Lung (tissue), 11 donors: ENCODE measurements at regions not wholly inside any gene's neighbourhood (a gene's known extent, or its start where the extent isn't known, plus 50 kb on each side); places are given as distances from the start of the nearest gene placed in this dataset.

ENCODE experiments used
- ATAC-seq: fragments of 200-7000 bp; cut with Tn5 transposase; one replicate; pipeline ENCODE4 v1.9.1; 2020; ENCODE audit warnings: moderate number of reproducible peaks; ENCODE audit not compliant: insufficient read depth, low FRiP score
- DNase-seq, 3 donors: peaks; one replicate each; pipeline ENCODE4 v3.0.0-alpha.2; 2013 to 2017
- H3K27ac ChIP-seq, 2 donors: one replicate each; pipeline ENCODE4 v1.5.1; 2013; ENCODE audit warnings: mild to moderate bottlenecking in 2 of 2, moderate library complexity in 2 of 2, control low read depth in 1 of 2, inconsistent platforms in 1 of 2, low read depth in 1 of 2, low read length in 1 of 2
- H3K27me3 ChIP-seq, 3 donors: one replicate each; pipeline ENCODE4 v1.5.1; 2013; ENCODE audit warnings: low read length in 2 of 3; ENCODE audit not compliant: control insufficient read depth in 3 of 3, insufficient read depth in 3 of 3
- H3K36me3 ChIP-seq, 4 donors: one replicate each; pipeline ENCODE4 v1.5.1; 2013; ENCODE audit warnings: low read length in 4 of 4, mild to moderate bottlenecking in 1 of 4, moderate library complexity in 1 of 4; ENCODE audit not compliant: control insufficient read depth in 4 of 4, insufficient read depth in 4 of 4
- H3K4me1 ChIP-seq, 5 donors: one replicate each; pipeline ENCODE4 v1.5.1; 2013; ENCODE audit warnings: low read length in 5 of 5, mild to moderate bottlenecking in 2 of 5, moderate library complexity in 1 of 5; ENCODE audit not compliant: control insufficient read depth in 5 of 5, insufficient read depth in 5 of 5
- H3K4me3 ChIP-seq: one replicate; pipeline ENCODE4 v1.5.1; 2013; ENCODE audit warnings: mild to moderate bottlenecking, control low read depth, moderate library complexity
- H3K9ac ChIP-seq, 2 donors: one replicate each; pipeline ENCODE4 v1.5.1; 2013; ENCODE audit warnings: low read length in 2 of 2, control low read depth in 1 of 2; ENCODE audit not compliant: insufficient read depth in 1 of 2
- H3K9me3 ChIP-seq, 4 donors: one replicate each; pipeline ENCODE4 v1.5.1; 2013; ENCODE audit warnings: low read length in 3 of 4, mild to moderate bottlenecking in 1 of 4, moderate library complexity in 1 of 4; ENCODE audit not compliant: control insufficient read depth in 4 of 4, insufficient read depth in 3 of 4
- WGBS, 2 donors: extraction: QIAGEN DNeasy Blood & Tissue Kit; methylation state at CpG; one replicate each; pipeline ENCODE4 v1.1.7; 2013; 5-methylcytosine and 5-hydroxymethylcytosine counted together
- TF ChIP-seq, protein P1 (sequence below): IDR thresholded peaks from 2 replicates; pipeline ENCODE4 v1.5.1; 2012; ENCODE audit warnings: mild to moderate bottlenecking; ENCODE audit errors: control extremely low read depth, extremely low read depth
- donor health status: control.
- donor health status: control.
- donor health status: Bipolar disorder and iron deficiency.
- donor health status: healthy.
- donor health status: DM: yes; HTN: yes; CAD: no.

DNA sequence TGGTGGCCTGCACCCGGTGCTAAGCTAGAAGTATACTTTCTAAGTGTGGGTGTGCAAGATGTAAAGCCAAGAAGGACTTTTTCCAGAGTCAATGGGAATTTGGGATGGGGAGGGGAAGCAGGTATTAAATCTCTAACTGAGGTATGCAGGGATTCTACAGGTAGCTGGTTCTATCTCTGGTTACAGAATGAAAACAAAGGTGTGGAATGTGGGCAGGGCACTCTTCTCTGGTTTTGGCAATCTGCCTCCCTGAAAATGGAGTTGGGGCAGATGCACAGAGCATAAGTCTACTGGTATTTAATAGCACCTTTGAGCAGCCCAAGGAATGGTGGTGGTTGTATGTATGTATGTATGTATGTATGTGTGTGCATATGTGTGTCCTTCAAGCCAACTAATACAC, 66.7 kb upstream of the PPP1R12A start:
- no peak overlapping the region for H3K4me3 ChIP-seq
- TF ChIP-seq, protein P1, sequence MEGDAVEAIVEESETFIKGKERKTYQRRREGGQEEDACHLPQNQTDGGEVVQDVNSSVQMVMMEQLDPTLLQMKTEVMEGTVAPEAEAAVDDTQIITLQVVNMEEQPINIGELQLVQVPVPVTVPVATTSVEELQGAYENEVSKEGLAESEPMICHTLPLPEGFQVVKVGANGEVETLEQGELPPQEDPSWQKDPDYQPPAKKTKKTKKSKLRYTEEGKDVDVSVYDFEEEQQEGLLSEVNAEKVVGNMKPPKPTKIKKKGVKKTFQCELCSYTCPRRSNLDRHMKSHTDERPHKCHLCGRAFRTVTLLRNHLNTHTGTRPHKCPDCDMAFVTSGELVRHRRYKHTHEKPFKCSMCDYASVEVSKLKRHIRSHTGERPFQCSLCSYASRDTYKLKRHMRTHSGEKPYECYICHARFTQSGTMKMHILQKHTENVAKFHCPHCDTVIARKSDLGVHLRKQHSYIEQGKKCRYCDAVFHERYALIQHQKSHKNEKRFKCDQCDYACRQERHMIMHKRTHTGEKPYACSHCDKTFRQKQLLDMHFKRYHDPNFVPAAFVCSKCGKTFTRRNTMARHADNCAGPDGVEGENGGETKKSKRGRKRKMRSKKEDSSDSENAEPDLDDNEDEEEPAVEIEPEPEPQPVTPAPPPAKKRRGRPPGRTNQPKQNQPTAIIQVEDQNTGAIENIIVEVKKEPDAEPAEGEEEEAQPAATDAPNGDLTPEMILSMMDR, result no peak
- ATAC-seq (no peak), DNase-seq (no peak)
- 73 to 90% methylated on average over 1 of the region's 1 CpG for WGBS, 2 donors
- no peaks in the 10 kb centered on the region for H3K36me3 ChIP-seq
- no peak overlapping the region for H3K27ac ChIP-seq
- no peak overlapping the region for H3K9ac ChIP-seq
- H3K27me3 ChIP-seq, result no peaks in the 10 kb centered on the region
- H3K4me1 ChIP-seq, result peaks cover 0 to 8% (median 1%) of the 10 kb centered on the region in 5 donors
- no peaks in the 10 kb centered on the region for H3K9me3 ChIP-seq

DNA sequence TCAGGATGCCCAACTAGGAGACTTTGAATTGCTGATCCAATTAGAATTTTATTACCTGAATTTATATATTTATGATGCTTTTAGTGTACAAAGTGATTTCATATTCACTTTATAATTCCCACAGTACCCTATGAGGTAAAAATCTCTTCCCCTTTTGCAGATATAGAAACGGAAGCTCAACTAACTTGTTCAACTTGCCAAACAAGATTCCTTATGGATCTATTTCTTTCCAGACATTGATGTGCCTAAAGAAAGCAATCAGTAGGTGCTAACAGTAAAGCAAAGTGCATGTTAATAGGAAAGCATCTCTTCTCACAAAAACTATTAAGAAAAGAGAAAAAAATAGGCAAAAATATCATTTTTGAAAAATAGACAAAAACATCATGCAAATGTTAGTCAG, 65.9 kb upstream of the PPP1R12A start:
- Histone ChIP-seq H3K27ac (no peak overlapping the region), H3K4me1 (peaks cover 0 to 10% (median 1%) of the 10 kb centered on the region in 5 donors), H3K27me3 (no peaks in the 10 kb centered on the region), H3K4me3 (no peak overlapping the region), H3K9ac (no peak overlapping the region), H3K36me3 (no peaks in the 10 kb centered on the region), H3K9me3 (no peaks in the 10 kb centered on the region)
- TF ChIP-seq, protein P1, result no peak
- ATAC-seq (no peak), DNase-seq (no peak)
- 0 to 52% methylated on average over 1 of the region's 1 CpG for WGBS, 2 donors

DNA sequence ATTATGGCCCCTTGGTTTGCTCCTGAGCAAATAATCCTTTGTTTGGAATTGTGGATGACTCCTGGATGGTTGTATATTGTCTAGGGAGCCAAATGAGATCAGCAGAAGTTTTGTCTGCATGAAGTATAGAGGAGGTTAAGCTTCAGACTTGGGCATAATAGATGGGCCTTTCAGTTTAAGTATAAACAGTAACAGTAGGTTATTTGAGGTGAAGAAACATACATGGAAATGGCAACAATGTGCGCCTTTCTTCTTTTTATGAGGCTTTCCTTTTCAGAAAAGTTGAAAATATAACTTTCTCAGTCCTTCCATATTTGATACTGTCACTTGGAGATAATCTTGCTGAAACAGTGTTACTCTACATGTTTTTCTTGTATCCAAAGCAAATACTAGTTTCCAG, 63.7 kb upstream of the PPP1R12A start:
- Histone ChIP-seq H3K4me3 (no peak overlapping the region), H3K9ac (no peak overlapping the region)
- 78 to 87% methylated on average over 1 of the region's 1 CpG for WGBS, 2 donors

More for the DNA sequence above, 63.7 kb upstream of the PPP1R12A start:
- Histone ChIP-seq H3K36me3 (no peaks in the 10 kb centered on the region), H3K4me1 (peaks cover 0 to 10% (median 1%) of the 10 kb centered on the region in 5 donors), H3K9me3 (no peaks in the 10 kb centered on the region), H3K27me3 (no peaks in the 10 kb centered on the region), H3K27ac (no peak overlapping the region)
- no peak for ATAC-seq
- no peak for DNase-seq
- TF ChIP-seq, protein P1, result no peak
